Lower leg skin (tissue), 4 donors: ENCODE measurements at regions not wholly inside any gene's neighbourhood (a gene's known extent, or its start where the extent isn't known, plus 50 kb on each side); places are given as distances from the start of the nearest gene placed in this dataset.

Source experiments
- DNase-seq, 2 donors: peaks; one replicate each; pipeline ENCODE4 v3.0.0-alpha.2; 2019; ENCODE audit warnings: low spot score in 2 of 2
- H3K4me3 ChIP-seq: fragments of 200-600 bp; sonication (generic); 2 replicates; pipeline ENCODE4 v1.5.1; 2017; ENCODE audit warnings: mild to moderate bottlenecking, low read depth; ENCODE audit not compliant: poor library complexity, severe bottlenecking
- POLR2A ChIP-seq, 2 donors: fragments of 450-650 bp; IDR thresholded peaks; one replicate each; pipeline ENCODE4 v1.6.1; 2016 to 2017; ENCODE audit warnings: antibody characterized with exemption in 2 of 2, mild to moderate bottlenecking in 1 of 2, moderate library complexity in 1 of 2
- WGBS, 2 donors: methylation state at CpG; one replicate each; pipeline ENCODE4 v1.1.5; 2018; 5-methylcytosine and 5-hydroxymethylcytosine counted together
- intact Hi-C: fragments of 100-400 bp; cut with DNase I; formaldehyde crosslinking; loops from one replicate; pipeline ENCODE4 v1.15.0; 2023; ENCODE audit warnings: low total_unique reads
- TF ChIP-seq, protein P1 (sequence below), 3 donors: fragments of 450-650 bp; IDR thresholded peaks; one replicate each; pipeline ENCODE4 v1.5.1; 2016; ENCODE audit warnings: antibody characterized with exemption in 3 of 3, mild to moderate bottlenecking in 3 of 3, moderate library complexity in 2 of 3

DNA sequence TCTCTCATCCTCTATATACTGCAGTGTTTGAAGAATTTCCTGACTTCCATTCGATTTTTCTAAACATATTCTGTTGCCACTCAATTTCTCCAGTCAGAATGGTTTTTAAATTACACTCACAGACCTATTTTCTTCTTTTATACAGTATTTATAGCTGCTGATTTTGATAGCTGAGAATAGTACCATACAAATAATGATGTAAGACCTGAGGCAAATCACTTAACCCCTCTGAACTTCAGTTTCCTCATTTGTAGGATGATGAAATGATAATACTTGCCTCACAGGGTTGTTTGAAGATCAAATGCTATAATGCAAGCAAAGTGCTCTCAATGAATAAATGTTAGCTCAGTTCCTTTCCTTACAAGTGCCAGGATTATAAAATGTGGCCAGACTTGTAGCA lies 241.8 kb downstream of the CPS1 start:
- no peak for DNase-seq
- TF ChIP-seq, protein P1, sequence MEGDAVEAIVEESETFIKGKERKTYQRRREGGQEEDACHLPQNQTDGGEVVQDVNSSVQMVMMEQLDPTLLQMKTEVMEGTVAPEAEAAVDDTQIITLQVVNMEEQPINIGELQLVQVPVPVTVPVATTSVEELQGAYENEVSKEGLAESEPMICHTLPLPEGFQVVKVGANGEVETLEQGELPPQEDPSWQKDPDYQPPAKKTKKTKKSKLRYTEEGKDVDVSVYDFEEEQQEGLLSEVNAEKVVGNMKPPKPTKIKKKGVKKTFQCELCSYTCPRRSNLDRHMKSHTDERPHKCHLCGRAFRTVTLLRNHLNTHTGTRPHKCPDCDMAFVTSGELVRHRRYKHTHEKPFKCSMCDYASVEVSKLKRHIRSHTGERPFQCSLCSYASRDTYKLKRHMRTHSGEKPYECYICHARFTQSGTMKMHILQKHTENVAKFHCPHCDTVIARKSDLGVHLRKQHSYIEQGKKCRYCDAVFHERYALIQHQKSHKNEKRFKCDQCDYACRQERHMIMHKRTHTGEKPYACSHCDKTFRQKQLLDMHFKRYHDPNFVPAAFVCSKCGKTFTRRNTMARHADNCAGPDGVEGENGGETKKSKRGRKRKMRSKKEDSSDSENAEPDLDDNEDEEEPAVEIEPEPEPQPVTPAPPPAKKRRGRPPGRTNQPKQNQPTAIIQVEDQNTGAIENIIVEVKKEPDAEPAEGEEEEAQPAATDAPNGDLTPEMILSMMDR (IDR thresholded peaks at IDR 0.05): no peak
- no peak for TF ChIP-seq POLR2A (IDR thresholded peaks at IDR 0.05)
- WGBS, 2 donors: 23 to 38% methylated on average over 1 of the region's 1 CpG
- intact Hi-C loops: no loop called here
- no peak overlapping the region for H3K4me3 ChIP-seq

DNA sequence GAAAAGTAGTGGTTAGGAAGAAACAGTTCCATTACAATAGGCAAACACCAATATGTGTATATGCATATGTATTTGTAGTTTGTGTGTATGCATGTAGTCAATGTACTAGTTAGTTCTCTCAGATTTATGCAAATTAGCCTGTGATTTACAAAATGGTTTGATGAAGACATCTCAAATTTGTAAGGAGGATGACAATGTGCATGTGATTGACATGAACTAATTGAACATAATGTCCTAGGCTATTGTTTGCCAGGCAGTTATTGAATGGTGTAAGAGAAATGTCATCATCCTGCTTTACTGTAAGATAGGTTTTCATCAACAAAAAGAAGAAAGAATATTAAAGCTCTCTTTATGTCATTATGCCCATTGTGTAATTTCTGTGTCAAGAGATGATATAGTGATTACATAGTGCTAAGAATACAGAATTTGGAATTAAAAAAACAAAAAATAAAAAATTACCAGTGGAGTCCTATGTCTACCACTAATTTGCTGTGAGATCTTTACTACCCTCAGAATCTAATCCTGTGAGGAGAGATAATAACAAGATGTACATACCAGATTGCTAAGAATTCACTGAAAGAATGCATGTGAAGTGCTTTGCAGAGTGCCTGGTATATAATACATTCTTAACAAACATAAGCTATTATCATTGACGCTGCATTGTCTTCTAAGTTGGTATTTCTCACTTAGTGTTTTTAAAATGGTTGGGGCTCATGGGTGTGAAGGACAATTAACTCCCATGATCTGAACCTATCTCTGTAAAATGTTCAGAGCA lies 258.0 kb downstream of the CPS1 start:
- 85 to 86% methylated on average over 1 of the region's 1 CpG for WGBS, 2 donors
- intact Hi-C loops: no loop called here
- no peak overlapping the region for H3K4me3 ChIP-seq
- no peak for DNase-seq
- TF ChIP-seq, protein P1 (IDR thresholded peaks at IDR 0.05): no peak
- no peak for TF ChIP-seq POLR2A (IDR thresholded peaks at IDR 0.05)

DNA sequence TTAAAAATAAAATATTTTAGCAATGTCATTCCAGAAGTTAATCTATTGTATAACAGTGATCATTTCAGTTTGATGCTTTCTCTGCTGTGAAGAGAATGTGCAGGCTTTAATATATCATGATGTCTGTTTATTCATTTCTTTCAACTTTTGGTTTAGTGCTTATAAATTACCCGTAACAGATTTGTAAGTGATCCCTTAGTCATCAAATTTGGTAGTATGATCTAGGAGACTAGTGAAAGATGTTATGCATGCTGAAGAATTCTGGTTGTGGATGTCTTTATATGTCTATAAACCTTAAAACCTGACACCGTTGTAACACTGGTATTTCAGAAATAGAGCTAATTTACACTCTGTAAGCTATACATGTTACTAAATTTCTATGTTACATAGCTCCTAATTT lies 260.4 kb downstream of the CPS1 start:
- no peak overlapping the region for H3K4me3 ChIP-seq
- TF ChIP-seq, protein P1 (IDR thresholded peaks at IDR 0.05): no peak
- no peak for TF ChIP-seq POLR2A (IDR thresholded peaks at IDR 0.05)
- no peak for DNase-seq
- intact Hi-C loops: no loop called here
- 82 to 87% methylated on average over 2 of the region's 2 CpGs for WGBS, 2 donors

GRCh38 chr2:210818473-210818872 lies 262.1 kb downstream of the CPS1 start:
- intact Hi-C loops: no loop called here
- TF ChIP-seq, protein P1 (IDR thresholded peaks at IDR 0.05): no peak
- TF ChIP-seq POLR2A (IDR thresholded peaks at IDR 0.05): no peak
- H3K4me3 ChIP-seq: no peak overlapping the region
- 62 to 73% methylated on average over 3 of the region's 3 CpGs for WGBS, 2 donors
- DNase-seq: no peak

DNA sequence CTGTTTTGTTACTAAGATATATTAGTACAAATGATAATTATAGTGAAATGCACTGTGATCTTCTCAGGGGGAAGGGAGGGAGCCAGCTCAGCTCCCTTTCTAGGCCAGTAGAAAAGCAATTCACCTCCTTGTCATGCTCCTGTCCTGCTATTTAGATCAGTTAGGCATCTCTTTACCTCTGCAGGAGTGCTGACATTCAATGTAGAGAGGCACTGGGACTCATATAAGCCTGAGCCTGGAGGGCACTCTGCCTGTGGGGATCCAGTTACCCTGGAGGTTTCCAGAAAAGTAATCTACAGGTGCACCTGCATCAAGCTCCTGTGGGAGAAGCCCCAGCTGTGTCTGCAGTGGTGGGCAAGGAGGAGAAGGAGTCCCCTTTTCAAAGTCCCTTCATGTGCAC lies 277.0 kb downstream of the CPS1 start:
- no peak for DNase-seq
- TF ChIP-seq POLR2A (IDR thresholded peaks at IDR 0.05): no peak
- TF ChIP-seq, protein P1 (IDR thresholded peaks at IDR 0.05): no peak
- no peak overlapping the region for H3K4me3 ChIP-seq
- intact Hi-C loops: no loop called here

DNA sequence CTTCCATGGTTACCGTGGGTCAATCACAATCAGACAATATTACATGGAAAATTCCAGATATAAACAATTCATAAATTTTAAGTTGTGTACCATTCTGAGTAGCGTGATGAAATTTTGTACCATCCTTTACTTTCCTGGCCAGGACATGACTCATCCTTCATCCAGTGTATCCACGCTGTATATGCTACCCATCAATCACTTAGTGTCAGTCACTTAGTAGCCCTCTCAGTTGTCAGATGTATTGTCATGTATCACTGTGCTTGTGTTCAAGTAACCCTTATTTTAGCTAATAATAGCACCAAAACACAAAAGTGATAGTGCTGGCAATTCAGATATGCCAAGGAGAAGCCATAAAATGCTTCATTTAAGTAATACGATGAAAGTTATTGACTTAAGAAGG lies 282.6 kb downstream of the CPS1 start:
- WGBS, 2 donors: 80 to 86% methylated on average over 4 of the region's 4 CpGs
- intact Hi-C loops: no loop called here
- H3K4me3 ChIP-seq: no peak overlapping the region
- DNase-seq: no peak
- TF ChIP-seq, protein P1 (IDR thresholded peaks at IDR 0.05): no peak
- TF ChIP-seq POLR2A (IDR thresholded peaks at IDR 0.05): no peak
